ENCODE measurements at regions not wholly inside any gene's neighbourhood (a gene's known extent, or its start where the extent isn't known, plus 50 kb on each side); places are given as distances from the start of the nearest gene placed in this dataset.

DNA sequence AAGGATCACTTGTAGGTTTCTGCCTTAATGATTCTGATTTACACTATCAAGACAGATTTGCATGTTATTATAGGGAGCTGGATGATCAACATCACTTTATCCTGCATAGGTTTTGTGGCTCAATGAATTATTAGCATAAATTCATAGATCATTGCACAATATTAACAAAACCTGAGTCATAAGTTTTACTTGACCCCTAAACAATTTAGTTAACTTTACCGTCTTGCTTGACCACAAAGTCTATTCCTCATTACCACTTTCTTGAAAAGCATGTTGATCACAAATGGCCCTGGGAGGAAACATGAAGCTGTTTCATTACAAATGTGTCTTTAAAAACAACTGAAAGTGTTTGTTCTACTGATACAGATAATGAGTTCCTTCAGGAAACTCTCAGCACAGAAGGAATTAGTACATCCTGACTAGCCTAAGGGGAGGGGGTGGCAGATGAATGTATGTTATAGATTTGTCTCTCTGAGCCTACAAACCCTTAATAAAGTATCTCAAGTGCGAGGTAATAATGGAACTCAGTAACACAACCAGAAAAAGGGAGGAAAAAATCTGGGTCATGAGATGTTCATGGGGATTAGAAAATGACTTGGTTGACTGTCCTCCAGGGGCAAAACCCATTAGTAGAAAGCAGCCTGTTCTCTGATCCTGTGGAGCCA, 303.4 kb downstream of the PIK3C3 start:
- Mint-ChIP-seq H3K4me1 (no peaks in the 10 kb centered on the region), H3K27ac (no peak overlapping the region), H3K4me3 (no peak overlapping the region), H3K27me3 (peaks cover 0 to 12% (median 8%) of the 10 kb centered on the region in 5 donors), H3K9me3 (peaks cover 0 to 5% (median 0%) of the 10 kb centered on the region in 9 donors), H3K36me3 (peaks cover 0 to 5% (median 4%) of the 10 kb centered on the region in 3 donors)
- ATAC-seq (no peak), DNase-seq (no peak)
- POLR2A ChIA-PET = no interaction called here

DNA sequence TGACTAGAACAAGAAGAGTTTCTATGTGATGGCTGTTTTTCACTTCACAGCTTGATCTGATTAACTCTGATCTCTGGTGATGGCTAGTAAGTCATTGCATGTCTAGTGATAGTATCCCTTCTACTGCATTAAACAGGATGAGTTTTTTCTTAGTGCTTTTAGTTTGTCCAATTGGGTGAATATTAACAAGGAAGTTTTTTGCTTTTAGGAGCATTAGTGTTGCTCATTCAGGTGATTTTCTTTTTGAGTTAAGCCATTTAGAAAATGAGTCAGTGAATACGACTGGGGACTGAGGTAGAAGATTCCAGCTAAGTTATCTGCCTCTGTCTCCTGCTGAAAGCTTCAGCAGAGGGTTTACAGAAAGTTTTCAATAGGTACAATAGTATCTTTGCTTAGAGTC, 306.7 kb downstream of the PIK3C3 start:
- no peaks in the 10 kb centered on the region for H3K9me3 Mint-ChIP-seq

GRCh38 chr18:42264497-42264896, 309.5 kb downstream of the PIK3C3 start:
- Mint-ChIP-seq H3K9me3 (no peaks in the 10 kb centered on the region), H3K27ac (no peak overlapping the region), H3K4me3 (no peak overlapping the region), H3K36me3 (no peaks in the 10 kb centered on the region), H3K4me1 (no peaks in the 10 kb centered on the region), H3K27me3 (peaks cover 0 to 7% (median 0%) of the 10 kb centered on the region in 5 donors)
- ATAC-seq (no peak), DNase-seq (no peak)
- POLR2A ChIA-PET = no interaction called here

More for the DNA sequence above, 306.7 kb downstream of the PIK3C3 start:
- H3K27me3 Mint-ChIP-seq = peaks cover 0 to 10% (median 4%) of the 10 kb centered on the region in 5 donors
- H3K4me1 Mint-ChIP-seq = no peaks in the 10 kb centered on the region
- POLR2A ChIA-PET = no interaction called here
- no peak for ATAC-seq
- H3K4me3 Mint-ChIP-seq = no peak overlapping the region
- DNase-seq = no peak
- H3K36me3 Mint-ChIP-seq = peaks cover 0 to 4% (median 3%) of the 10 kb centered on the region in 3 donors
- H3K27ac Mint-ChIP-seq = no peak overlapping the region

GRCh38 chr18:42268186-42268725, 313.2 kb downstream of the PIK3C3 start:
- no peak overlapping the region for H3K27ac Mint-ChIP-seq
- DNase-seq (no peak), ATAC-seq (no peak)
- H3K36me3 Mint-ChIP-seq = no peaks in the 10 kb centered on the region
- peaks cover 0 to 4% (median 0%) of the 10 kb centered on the region in 5 donors for H3K27me3 Mint-ChIP-seq
- H3K9me3 Mint-ChIP-seq = no peaks in the 10 kb centered on the region
- no peak overlapping the region for H3K4me3 Mint-ChIP-seq
- no peaks in the 10 kb centered on the region for H3K4me1 Mint-ChIP-seq
- POLR2A ChIA-PET = no interaction called here

GRCh38 chr18:42268798-42269197, 313.8 kb downstream of the PIK3C3 start:
- H3K27me3 Mint-ChIP-seq = peaks cover 0 to 4% (median 0%) of the 10 kb centered on the region in 5 donors
- H3K4me3 Mint-ChIP-seq = no peak overlapping the region
- no peaks in the 10 kb centered on the region for H3K36me3 Mint-ChIP-seq
- H3K4me1 Mint-ChIP-seq = no peaks in the 10 kb centered on the region
- ATAC-seq = no peak
- POLR2A ChIA-PET = no interaction called here
- no peak overlapping the region for H3K27ac Mint-ChIP-seq
- H3K9me3 Mint-ChIP-seq = no peaks in the 10 kb centered on the region
- no peak for DNase-seq

- POLR2A ChIA-PET = no interaction called here
- no peak overlapping the region for H3K4me3 Mint-ChIP-seq
- DNase-seq (no peak), ATAC-seq (no peak)
- peaks cover 0 to 4% (median 0%) of the 10 kb centered on the region in 5 donors for H3K27me3 Mint-ChIP-seq
- no peaks in the 10 kb centered on the region for H3K9me3 Mint-ChIP-seq
- H3K27ac Mint-ChIP-seq = no peak overlapping the region
- H3K36me3 Mint-ChIP-seq = no peaks in the 10 kb centered on the region
- peaks cover 0 to 6% (median 0%) of the 10 kb centered on the region in 4 donors for H3K4me1 Mint-ChIP-seq
Measured at GRCh38 chr18:42271647-42272414, 316.8 kb downstream of the PIK3C3 start.

GRCh38 chr18:42274488-42275137, 319.6 kb downstream of the PIK3C3 start:
- H3K4me1 Mint-ChIP-seq = peaks cover 0 to 6% (median 0%) of the 10 kb centered on the region in 4 donors
- POLR2A ChIA-PET = no interaction called here
- no peak overlapping the region for H3K4me3 Mint-ChIP-seq
- DNase-seq = no peak
- peaks cover 0 to 2% (median 0%) of the 10 kb centered on the region in 5 donors for H3K27me3 Mint-ChIP-seq
- ATAC-seq = no peak
- no peaks in the 10 kb centered on the region for H3K36me3 Mint-ChIP-seq
- no peaks in the 10 kb centered on the region for H3K9me3 Mint-ChIP-seq
- no peak overlapping the region for H3K27ac Mint-ChIP-seq

GRCh38 chr18:42275138-42275535, 320.1 kb downstream of the PIK3C3 start:
- ATAC-seq (no peak), DNase-seq (no peak)
- peaks cover 0 to 6% (median 0%) of the 10 kb centered on the region in 4 donors for H3K4me1 Mint-ChIP-seq
- peaks cover 0 to 2% (median 0%) of the 10 kb centered on the region in 5 donors for H3K27me3 Mint-ChIP-seq
- no peak overlapping the region for H3K27ac Mint-ChIP-seq
- no peaks in the 10 kb centered on the region for H3K9me3 Mint-ChIP-seq
- POLR2A ChIA-PET = no interaction called here
- H3K36me3 Mint-ChIP-seq = no peaks in the 10 kb centered on the region
- H3K4me3 Mint-ChIP-seq = no peak overlapping the region

GRCh38 chr18:42275949-42276730, 321.1 kb downstream of the PIK3C3 start:
- Mint-ChIP-seq H3K27ac (no peak overlapping the region), H3K36me3 (no peaks in the 10 kb centered on the region), H3K4me3 (no peak overlapping the region), H3K4me1 (peaks cover 0 to 6% (median 0%) of the 10 kb centered on the region in 4 donors), H3K9me3 (no peaks in the 10 kb centered on the region), H3K27me3 (peaks cover 0 to 3% (median 0%) of the 10 kb centered on the region in 5 donors)
- ATAC-seq (no peak), DNase-seq (no peak)
- POLR2A ChIA-PET = no interaction called here

GRCh38 chr18:42281124-42281523, 326.1 kb downstream of the PIK3C3 start:
- H3K4me1 Mint-ChIP-seq = peaks cover 0 to 3% (median 0%) of the 10 kb centered on the region in 4 donors
- H3K4me3 Mint-ChIP-seq = no peak overlapping the region
- POLR2A ChIA-PET = no interaction called here
- ATAC-seq (no peak), DNase-seq (no peak)
- no peaks in the 10 kb centered on the region for H3K9me3 Mint-ChIP-seq
- H3K27me3 Mint-ChIP-seq = peaks cover 0 to 1% (median 0%) of the 10 kb centered on the region in 5 donors
- H3K36me3 Mint-ChIP-seq = no peaks in the 10 kb centered on the region
- H3K27ac Mint-ChIP-seq = no peak overlapping the region

DNA sequence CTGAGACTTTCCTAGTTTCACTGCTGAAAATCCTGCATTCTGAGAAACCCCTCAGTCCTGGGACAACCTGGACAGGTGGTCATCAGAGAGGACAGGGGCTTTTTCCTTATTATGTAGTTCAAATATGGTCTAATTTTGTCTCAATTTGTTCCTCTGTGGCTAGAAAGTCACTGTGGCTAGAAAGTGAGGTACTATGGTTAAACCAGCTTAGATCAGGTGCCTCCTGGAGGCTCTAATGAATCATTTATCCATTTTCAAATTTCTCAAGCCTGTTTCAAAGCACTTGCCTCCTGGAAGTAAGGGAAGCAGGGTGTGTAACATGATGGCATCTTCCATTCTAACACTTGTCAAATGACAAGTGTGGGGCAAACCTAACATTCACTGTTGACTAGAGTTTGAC, 326.8 kb downstream of the PIK3C3 start:
- POLR2A ChIA-PET = no interaction called here
- H3K9me3 Mint-ChIP-seq = no peaks in the 10 kb centered on the region
- ATAC-seq (no peak), DNase-seq (no peak)
- no peak overlapping the region for H3K4me3 Mint-ChIP-seq
- no peak overlapping the region for H3K27ac Mint-ChIP-seq
- H3K4me1 Mint-ChIP-seq = no peaks in the 10 kb centered on the region
- no peaks in the 10 kb centered on the region for H3K36me3 Mint-ChIP-seq
- H3K27me3 Mint-ChIP-seq = peaks cover 0 to 1% (median 0%) of the 10 kb centered on the region in 5 donors

DNA sequence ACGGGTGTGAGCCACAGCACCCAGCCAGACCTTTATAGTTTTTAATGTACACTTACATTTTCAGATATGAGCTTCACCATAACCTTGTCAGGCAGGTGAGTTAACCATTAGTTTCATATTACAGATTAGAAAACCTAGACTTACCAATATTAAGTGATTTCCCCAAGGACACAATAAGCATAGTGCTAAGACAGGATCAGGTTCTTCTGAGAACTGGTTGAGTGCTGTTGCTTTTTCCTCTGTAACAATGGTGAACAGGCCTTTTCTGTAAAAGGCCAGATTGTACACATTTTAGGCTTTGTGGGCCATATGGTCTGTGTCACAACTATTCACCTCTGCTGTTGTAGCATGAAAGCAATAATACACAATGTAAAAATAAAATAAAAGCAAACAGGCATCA, 332.0 kb downstream of the PIK3C3 start:
- Mint-ChIP-seq H3K4me3 (no peak overlapping the region), H3K27me3 (no peaks in the 10 kb centered on the region), H3K36me3 (no peaks in the 10 kb centered on the region), H3K9me3 (no peaks in the 10 kb centered on the region), H3K4me1 (no peaks in the 10 kb centered on the region), H3K27ac (no peak overlapping the region)
- no peak for ATAC-seq
- POLR2A ChIA-PET = no interaction called here
- no peak for DNase-seq
